ENCODE measurements at regions not wholly inside any gene's neighbourhood (a gene's known extent, or its start where the extent isn't known, plus 50 kb on each side); places are given as distances from the start of the nearest gene placed in this dataset.

GRCh38 chr12:61357496-61357895 is 902.7 kb upstream of the USP15 start:
- DNase-seq, result no peak

GRCh38 chr12:61362037-61362436 is 898.2 kb upstream of the USP15 start:
- DNase-seq, result no peak

GRCh38 chr12:61365001-61365400 is 895.2 kb upstream of the USP15 start:
- DNase-seq, result no peak

DNA sequence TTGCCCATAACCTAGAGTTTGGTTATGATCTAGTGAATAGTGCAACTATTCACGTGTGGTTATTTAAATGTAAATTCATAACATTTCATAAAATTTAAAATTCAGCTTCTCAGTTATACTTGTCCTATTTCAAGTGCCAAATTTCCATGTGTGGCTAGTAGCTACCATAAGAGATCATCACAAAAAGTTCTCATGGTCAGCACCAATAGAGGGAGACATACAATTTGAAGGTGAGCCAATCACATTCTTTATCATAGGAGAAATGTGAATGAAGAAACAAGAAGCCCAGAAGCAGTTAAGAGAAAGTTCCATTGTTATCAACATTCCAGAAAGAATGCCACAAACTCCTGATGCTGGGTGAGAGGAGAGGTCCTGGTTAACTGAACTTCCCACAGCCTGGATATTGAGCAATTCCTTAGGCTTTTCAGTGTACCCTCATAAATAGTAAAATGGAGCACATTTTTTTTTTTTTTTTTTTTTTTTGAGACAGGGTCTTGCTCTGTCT is 892.9 kb upstream of the USP15 start:
- no peak for DNase-seq

DNA sequence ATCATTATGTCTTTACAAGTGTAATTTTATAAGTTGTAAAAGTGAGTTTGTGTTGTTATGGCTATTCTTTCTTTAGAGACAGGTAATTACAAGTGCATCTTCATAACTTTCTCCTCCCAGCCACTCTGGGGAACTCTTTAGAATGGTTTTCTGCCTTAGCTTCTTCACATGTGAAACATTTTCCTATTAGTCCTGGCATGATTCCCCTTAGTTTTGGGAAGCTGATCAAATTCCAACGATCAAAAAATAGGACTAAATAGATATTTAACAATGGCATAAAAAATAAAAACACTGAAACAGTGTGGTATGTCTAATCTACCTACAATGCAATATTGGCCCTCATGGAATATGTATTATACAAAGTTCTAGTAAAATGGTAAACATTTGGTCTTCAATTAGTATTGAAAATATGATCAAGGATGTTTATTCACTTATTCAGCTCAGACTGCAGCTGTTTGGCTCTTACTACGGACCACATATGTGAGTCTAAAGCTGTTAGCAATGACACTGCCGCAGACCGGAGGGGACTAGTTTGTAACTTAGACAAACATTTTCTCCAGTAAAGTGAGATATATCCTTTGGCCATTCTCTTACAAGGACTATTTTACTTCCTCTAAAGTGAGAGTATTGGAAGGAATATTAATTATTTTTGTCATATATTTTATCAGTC is 890.8 kb upstream of the USP15 start:
- no peak for DNase-seq

GRCh38 chr12:61384511-61384910 is 875.7 kb upstream of the USP15 start:
- DNase-seq, result no peak

GRCh38 chr12:61385771-61386170 is 874.4 kb upstream of the USP15 start:
- DNase-seq, result no peak

GRCh38 chr12:61397668-61398067 is 862.5 kb upstream of the USP15 start:
- DNase-seq, result no peak

- DNase-seq, result no peak
Observed at GRCh38 chr12:61412201-61412600, 848.0 kb upstream of the USP15 start.

DNA sequence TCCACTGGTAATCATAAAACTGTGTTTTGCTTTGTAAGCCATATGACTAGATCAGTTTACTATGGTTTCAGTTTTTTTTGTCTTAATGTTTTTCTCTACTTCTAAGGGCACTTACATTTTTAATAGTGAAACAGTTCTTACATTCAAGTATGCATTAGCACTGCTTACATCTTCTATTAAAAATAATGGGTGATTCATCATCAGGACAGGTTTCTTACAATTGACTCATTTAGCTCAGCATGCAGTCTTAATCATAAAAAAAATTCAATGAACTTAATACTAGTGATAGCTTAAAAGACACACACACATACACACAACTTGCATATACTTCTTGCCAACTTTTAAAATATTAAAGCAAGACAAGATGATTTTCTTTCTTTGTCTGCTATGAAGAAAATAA is 845.7 kb upstream of the USP15 start:
- DNase-seq, result no peak

- no peak for DNase-seq
Observed at GRCh38 chr12:61422786-61423185, 837.4 kb upstream of the USP15 start.

DNA sequence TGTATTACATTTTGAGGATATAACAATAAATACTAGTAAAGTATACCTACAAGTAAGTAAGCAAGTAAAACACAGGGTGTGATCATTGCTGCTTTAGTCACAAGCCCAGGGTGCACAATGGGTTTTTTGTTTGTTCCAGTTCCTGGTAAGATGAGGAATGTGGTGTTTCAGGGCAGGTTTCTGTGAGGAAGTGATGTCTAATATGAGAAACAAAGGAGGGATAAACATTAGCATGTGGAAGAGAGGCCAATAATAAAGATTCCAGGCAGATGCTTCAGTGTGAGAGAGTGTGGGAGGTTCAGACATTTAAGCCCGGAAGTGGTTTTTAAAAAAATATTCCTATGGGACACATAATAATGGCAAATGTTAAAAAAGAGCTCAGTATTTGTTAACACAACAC is 808.1 kb upstream of the USP15 start:
- DNase-seq, result no peak

DNA sequence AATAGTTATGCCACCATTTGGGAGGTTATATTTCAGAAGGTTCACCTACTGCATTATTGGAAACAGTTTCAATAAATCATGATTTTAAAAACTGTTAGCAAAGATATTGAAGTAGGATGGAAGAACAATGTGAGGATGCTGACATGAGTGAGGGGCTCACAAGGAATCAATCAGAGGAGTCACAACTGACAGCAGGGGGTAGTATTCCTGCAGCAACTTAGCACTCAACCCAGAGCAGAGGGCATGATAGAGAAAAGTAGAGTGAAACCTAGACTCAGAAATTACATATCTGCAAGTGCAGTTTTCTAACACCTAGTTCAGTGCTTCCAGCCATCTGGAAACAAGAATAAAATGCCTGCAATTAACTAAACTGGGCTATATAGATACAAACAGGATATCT is 772.5 kb upstream of the USP15 start:
- no peak for DNase-seq

GRCh38 chr12:61490526-61491498 is 769.4 kb upstream of the USP15 start:
- no peak for DNase-seq

DNA sequence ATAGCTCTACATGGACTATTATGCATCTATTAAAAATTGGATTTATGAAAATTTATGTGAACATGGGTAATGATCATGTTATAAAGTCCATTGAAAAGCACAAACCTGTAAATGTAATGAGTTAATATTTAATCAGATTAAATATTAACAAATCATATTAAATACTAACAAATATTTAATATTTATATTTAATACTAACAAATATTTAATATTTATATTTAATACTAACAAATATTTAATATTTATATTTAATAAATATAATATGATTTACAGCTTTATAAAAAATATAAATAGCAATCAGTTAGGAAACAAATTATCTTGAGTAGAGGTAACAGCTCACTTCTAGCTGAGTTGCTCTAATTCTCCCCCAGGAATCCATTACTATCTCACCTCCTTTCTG is 758.0 kb upstream of the USP15 start:
- no peak for DNase-seq

DNA sequence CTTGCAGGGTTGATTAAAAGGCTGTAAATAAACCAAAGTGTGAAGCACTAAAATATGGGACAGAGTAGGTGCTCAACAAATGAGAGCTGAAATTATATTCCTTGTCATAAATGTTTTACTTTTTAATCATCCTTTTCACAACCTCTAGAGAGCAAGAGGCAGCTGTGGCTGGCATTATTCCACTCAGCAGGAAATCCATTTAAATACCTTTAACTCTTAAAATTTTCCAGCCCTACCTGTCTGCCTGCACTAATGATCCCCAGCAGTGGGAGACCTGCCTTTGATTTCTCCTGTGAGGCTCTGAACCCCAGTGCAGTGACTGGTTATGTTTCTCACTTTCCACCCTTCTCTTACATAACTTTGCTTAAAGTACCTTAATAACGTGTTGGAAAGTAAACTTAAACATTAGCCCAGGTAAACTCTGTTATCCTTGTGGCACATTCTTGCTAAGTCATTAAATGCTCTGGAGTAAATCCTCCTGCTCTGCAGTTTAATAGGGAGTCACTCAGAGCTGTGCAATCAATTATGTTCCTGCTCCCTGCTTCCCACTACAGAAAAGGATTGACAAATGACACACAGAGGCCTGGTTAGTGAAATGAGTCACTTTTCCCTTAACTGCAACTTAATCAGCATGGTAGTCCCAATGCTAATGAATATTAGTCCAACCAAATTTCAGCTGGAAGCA is 755.7 kb upstream of the USP15 start:
- DNase-seq, result no peak

- DNase-seq, result no peak
Observed at GRCh38 chr12:61513499-61513898, 746.7 kb upstream of the USP15 start.

GRCh38 chr12:61514016-61514415 is 746.2 kb upstream of the USP15 start:
- DNase-seq, result no peak

GRCh38 chr12:61521258-61521657 is 738.9 kb upstream of the USP15 start:
- no peak for DNase-seq

- DNase-seq, result no peak
Observed at GRCh38 chr12:61523276-61523992, 736.8 kb upstream of the USP15 start.

GRCh38 chr12:61524851-61525250 is 735.4 kb upstream of the USP15 start:
- DNase-seq, result no peak

GRCh38 chr12:61525331-61525730 is 734.9 kb upstream of the USP15 start:
- DNase-seq, result no peak

DNA sequence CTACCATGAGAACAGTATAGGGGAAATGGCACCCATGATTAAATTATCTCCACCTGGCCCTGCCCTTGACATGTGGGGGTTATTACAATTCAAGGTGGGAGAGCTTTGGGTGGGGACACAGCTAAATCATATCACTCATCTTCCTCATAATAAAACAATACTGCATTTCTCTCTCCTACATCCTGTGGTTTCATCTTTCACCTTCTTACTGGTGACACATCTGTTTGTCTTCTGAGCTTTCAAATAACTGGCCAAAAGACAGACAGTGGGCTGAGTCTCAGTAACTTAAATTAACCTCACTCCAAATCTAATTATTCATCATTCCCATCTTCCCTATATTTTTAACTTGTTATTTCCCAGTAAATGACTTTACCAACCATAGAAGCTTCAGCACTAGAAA is 729.7 kb upstream of the USP15 start:
- no peak for DNase-seq

Data from retina (tissue), 1 donor.